Stimulated activated CD4-positive, alpha-beta T cell treated with anti-CD3 and anti-CD28 coated beads, Interleukin-4, amount 100 ng/mL, for 48 hours (primary cell): ENCODE measurements at regions not wholly inside any gene's neighbourhood (a gene's known extent, or its start where the extent isn't known, plus 50 kb on each side); places are given as distances from the start of the nearest gene placed in this dataset.
"Not testable (repeated sequence)": the region's sequence is repeated elsewhere in the genome, so short reads cannot be mapped to it uniquely, and the experiment has no call there.

ENCODE experiments used
- DNase-seq, 2 donors: peaks; one replicate each; pipeline ENCODE4 v3.0.0-alpha.2; 2020; ENCODE audit warnings: low read depth in 2 of 2

GRCh38 chr6:155771822-155772221, 316.2 kb upstream of the NOX3 start:
- no peak for DNase-seq

DNA sequence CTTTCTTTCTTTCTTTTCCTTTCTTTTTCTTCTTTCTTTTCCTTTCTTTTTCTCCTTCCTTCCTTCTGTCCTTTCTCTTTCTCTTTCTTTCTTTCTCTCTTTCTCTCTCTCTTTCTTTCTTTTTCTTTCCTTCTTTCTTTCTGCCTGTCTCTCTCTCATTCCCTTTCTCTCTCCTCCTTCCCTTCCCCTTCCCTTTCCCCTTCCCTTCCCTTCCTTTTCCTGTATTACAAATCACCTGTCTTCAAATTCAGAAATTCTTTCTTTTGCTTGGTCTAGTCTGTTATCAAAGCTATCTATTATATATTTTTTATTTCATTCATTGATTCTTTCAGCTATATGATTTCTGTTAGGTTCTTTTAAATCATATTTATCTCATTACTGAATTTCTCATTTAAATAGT, 315.2 kb upstream of the NOX3 start:
- no peak for DNase-seq

DNA sequence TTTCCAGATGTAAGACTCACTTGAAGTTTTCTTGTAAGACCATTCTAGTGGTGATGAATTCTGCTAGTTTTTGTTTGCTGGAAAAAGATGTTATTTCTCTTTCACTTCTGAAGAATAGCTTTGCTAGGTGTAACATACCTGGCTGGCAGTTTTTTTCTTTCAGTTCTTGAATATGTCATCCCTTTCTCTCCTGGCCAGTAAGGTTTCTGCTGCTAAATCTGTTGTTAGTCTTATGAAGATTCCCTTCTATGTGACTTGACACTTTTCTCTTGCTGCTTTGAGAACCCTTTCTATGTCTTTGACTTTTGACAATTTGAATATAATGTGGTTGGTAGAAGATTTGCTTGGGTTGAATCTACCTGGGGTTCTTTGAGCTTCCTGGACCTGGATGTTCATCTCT, 314.7 kb upstream of the NOX3 start:
- DNase-seq, result no peak

- DNase-seq, result no peak
Measured at GRCh38 chr6:155765275-155766194, 309.9 kb upstream of the NOX3 start.

DNA sequence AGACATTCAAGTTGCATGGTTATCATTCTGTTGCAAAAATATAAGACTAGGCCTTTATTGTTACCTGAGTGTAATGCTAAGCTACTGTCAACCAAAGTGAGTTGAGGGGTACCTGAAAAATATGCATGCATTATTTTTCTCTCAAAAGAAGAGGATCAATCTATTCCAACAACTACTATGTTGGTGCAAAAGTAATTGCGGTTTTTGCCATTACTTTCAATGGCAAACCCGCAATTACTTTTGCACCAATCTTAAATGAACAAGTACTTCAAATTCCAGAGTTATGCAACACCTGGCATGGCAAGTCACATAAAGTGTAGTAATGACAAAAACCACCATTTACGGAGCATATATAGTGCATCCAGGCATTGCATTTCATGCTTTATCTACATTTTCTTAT, 307.0 kb upstream of the NOX3 start:
- no peak for DNase-seq

GRCh38 chr6:155755452-155755851, 299.8 kb upstream of the NOX3 start:
- no peak for DNase-seq

DNA sequence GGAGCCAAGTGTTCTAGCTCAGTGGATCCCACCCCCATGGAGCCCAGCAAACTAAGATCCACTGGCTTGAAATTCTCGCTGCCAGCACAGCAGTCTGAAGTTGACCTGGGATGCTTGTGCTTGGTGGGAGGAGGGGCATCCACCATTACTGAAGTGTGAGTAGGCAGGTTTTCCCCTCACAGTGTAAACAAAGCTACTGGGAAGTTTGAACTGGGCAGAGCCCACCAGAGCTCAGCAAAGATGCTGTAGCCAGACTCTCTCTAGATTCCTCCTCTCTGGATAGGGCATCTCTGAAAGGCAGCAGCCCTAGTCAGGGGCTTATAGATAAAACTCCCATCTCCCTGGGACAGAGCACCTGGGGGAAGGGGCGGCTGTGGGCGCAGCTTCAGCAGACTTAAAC, 293.1 kb upstream of the NOX3 start:
- not testable (repeated sequence) for DNase-seq

GRCh38 chr6:155747491-155747890, 291.9 kb upstream of the NOX3 start:
- DNase-seq, result no peak

- DNase-seq, result no peak
Measured at GRCh38 chr6:155740781-155741399, 285.3 kb upstream of the NOX3 start.

DNA sequence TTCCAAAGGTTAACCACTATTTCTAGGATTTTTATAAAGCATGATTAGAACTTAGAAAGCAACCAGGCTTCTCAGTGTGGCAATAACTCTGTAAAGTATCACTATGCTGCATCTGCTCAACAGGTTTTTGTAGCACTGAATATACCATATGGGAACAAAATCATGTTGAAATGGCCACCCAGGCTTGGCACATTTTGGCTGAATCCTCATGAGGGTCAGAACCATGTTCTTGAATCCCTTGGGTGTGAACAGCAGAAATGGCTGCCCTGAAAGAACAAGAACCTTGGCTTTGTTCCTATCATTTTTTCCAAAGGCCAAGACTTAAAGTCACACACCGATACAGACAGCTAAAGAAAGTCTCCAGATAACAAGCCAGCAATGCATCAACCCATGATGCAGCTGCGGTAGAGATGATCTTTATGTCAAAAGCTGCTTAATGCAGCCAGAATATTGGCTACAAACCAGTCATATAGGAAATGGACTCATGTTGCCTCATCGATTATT, 283.0 kb upstream of the NOX3 start:
- DNase-seq, result no peak

- DNase-seq, result no peak
Measured at GRCh38 chr6:155717374-155717773, 261.7 kb upstream of the NOX3 start.

- no peak for DNase-seq
Measured at GRCh38 chr6:155710704-155711103, 255.1 kb upstream of the NOX3 start.

DNA sequence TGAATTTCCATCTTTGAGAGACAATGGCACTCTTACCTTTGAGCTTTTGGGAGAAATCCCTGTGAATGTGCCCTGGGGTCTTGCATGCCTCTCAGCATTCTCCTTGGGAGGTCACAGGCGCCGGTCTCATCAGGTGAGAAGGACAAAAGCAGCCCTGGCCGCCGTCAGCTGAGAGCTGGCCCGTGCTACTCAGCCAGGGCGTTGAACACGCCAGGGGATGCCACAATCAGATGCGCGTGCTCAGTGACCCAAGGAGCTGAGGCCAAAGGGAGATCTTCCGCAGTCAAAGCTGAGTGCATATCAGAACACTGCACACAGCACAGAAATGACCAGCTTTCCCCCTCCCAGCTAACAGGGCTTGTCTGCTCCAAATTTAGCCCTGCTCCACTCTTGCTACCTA, 253.6 kb upstream of the NOX3 start:
- no peak for DNase-seq

- DNase-seq, result no peak
Measured at GRCh38 chr6:155708100-155708499, 252.5 kb upstream of the NOX3 start.

DNA sequence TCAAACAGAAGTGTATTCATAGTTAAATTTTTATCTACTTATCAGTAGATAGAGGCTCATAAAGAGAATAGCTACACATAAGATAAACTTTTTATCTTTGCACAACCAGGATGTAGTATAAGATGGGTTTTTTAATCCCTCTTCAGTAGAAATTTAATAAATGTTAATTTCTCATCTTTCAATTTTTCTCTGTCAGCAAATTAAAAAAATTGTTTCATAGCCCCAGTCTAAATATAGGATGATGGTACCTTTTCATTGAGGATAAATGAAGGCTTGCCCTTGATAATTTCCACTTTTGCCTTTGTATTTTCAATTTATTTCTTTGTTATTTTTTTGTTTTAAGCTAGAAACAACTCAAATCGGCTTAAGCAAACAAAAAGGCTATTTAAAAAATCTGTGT, 251.2 kb upstream of the NOX3 start:
- DNase-seq, result no peak

DNA sequence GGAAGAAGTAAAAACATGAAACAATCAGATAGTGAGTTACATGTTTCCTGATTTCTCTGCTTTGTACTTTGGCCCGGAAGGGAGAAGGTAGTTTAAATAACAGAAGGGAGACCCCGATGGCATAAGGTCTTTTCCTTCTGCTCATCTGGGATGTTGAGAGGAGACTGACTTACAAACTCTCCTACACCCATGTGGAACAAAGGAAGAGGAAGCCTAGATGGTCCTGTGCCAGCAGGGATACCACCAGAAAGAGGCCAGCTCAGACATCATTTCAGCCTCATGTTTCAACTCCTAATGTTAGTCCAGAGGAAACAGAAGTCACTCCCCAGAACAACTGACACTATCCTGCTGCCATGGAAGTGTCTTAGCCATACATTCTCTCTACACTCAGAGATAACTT, 250.7 kb upstream of the NOX3 start:
- no peak for DNase-seq

- no peak for DNase-seq
Measured at GRCh38 chr6:155701342-155701741, 245.7 kb upstream of the NOX3 start.

DNA sequence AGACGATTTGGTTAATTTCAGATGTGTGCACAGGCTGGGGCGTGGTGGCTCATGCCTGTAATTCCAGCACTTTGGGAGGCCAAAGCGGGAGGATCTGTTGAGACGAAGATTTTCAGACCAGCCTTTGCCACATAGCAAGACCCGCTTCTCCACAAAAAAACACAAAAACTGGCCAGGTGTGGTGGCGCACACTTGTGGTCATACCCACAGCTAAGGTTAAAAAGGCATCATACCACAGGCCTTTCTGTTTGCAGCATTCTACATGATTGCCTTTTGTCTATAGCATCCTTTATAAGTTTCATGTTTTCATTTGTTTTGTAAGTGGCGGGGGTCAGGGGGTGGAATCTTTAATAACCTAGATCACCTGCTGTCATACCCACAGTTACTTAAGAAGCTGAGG, 239.9 kb upstream of the NOX3 start:
- DNase-seq, result no peak

DNA sequence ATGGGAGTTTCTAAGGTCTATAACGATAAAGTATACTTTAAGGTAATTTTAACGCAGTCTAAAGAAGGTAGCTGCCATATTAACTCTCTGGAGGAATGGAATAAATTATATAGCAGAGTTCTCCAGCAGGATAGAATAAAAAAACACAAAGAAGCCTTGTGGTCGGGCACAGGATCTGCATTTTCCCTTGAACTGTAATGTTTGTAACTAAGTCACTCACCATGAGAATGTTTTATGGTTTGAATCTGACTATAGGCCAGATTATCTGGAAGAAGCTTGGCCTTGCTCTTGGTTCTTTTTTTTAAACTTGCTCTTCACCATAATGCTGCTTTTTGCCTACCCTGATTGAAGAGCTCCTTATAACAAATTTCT, 238.8 kb upstream of the NOX3 start:
- DNase-seq, result no peak

DNA sequence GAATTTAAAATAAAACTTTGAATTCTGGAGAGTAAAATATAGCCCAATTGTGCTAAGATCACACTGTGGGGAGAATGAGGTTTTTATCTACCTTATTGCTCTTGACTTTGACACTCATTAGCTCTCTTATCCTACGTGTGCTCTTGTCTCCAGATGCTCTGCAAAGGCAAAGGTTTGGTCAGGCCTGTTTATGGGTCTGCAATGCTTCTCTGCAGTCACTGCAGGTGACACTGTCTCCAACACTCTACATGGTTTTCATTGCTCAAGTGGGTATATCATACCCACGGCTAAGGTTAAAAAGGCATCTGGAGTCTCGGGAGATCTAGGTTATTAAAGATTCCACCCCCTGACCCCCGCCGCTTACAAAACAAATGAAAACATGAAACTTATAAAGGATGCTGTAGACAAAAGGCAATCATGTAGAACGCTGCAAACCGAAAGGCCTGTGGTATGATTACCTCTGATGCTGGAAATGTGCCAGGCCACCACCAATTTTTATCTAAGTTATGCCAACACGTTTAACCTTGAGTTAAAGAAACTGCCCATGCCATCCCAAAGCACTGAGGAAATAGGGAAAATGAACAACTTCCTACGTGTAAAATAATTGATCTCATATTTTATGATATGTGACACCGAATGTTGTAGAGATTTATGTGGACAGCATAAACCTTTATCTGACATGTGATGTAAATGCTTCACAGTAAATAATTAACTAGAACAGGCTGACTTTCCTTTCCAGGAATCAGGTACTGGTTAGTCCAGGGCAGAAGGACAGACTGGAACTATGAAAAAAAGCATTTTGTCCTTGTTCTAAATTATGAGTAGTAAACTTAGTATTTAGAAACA, 238.2 kb upstream of the NOX3 start:
- DNase-seq, result no peak

- no peak for DNase-seq
Measured at GRCh38 chr6:155690820-155691219, 235.2 kb upstream of the NOX3 start.

DNA sequence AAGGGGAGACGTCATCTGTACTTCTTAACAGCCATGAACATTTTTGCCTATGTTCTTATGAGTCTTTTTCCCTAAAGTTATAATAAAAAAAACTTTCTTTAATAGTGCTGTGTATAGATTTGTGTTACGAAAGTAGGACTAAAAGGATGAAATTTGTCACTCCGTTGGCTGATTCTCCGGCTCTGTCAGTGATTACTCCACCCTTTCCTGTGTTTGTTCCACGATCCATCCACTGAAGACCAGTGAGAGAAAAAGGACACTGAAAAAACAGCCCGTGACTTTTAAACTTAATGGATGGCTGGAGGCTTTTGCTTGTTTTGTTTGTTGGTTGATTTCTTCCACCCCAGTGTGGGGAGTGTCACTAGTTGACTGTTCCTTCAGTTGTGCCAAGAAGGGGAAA, 232.0 kb upstream of the NOX3 start:
- no peak for DNase-seq
